ENCODE measurements at regions not wholly inside any gene's neighbourhood (a gene's known extent, or its start where the extent isn't known, plus 50 kb on each side); places are given as distances from the start of the nearest gene placed in this dataset.

DNA sequence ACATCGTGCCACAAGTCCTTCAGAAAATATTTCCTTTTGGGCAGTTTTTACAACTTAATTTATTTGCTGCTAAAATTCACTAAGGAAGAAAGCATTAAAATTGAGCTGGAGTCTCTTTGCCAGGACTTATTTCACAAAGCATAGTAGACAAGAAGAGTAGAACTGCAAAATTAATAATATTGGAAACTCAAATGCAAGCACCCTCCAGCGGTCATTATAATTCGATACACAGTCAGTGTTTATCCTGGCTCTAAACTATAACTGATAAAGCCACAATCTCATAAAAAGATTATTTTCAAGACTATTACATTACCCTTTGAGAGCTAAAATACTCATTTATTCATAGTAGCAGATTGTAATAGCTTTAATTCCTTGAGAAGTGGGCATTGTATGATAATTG, 655.4 kb downstream of the RWDD3 start:
- TF ChIP-seq CTCF (IDR thresholded peaks at IDR 0.05) (no peak), POLR2A (IDR thresholded peaks at IDR 0.05) (no peak)
